Kidney epithelial cell (primary cell): ENCODE measurements at regions not wholly inside any gene's neighbourhood (a gene's known extent, or its start where the extent isn't known, plus 50 kb on each side); places are given as distances from the start of the nearest gene placed in this dataset.

Source experiments
- DNase-seq: peaks from one replicate; pipeline ENCODE4 v3.0.0-alpha.2; 2010; ENCODE audit warnings: low read depth
- H3K27me3 ChIP-seq: 2 replicates; pipeline ENCODE4 v1.6.0; 2011; ENCODE audit warnings: low read length; ENCODE audit not compliant: control insufficient read depth, insufficient read depth
- H3K36me3 ChIP-seq: 2 replicates; pipeline ENCODE4 v1.5.1; 2011; ENCODE audit warnings: low read length; ENCODE audit not compliant: control insufficient read depth, insufficient read depth
- H3K4me3 ChIP-seq: 2 replicates; pipeline ENCODE4 v1.5.1; 2011; ENCODE audit warnings: low read depth, mild to moderate bottlenecking, control low read depth, low read length
- TF ChIP-seq, protein P1 (sequence below): IDR thresholded peaks from 2 replicates; pipeline ENCODE4 v1.5.1; 2011; ENCODE audit warnings: mild to moderate bottlenecking, moderate library complexity, low read length, control low read depth, inconsistent platforms; ENCODE audit not compliant: insufficient read depth, poor library complexity, severe bottlenecking

GRCh38 chr4:38577462-38577861 is 86.5 kb upstream of the KLF3 start:
- TF ChIP-seq, protein P1, sequence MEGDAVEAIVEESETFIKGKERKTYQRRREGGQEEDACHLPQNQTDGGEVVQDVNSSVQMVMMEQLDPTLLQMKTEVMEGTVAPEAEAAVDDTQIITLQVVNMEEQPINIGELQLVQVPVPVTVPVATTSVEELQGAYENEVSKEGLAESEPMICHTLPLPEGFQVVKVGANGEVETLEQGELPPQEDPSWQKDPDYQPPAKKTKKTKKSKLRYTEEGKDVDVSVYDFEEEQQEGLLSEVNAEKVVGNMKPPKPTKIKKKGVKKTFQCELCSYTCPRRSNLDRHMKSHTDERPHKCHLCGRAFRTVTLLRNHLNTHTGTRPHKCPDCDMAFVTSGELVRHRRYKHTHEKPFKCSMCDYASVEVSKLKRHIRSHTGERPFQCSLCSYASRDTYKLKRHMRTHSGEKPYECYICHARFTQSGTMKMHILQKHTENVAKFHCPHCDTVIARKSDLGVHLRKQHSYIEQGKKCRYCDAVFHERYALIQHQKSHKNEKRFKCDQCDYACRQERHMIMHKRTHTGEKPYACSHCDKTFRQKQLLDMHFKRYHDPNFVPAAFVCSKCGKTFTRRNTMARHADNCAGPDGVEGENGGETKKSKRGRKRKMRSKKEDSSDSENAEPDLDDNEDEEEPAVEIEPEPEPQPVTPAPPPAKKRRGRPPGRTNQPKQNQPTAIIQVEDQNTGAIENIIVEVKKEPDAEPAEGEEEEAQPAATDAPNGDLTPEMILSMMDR, result no peak
- no peaks in the 10 kb centered on the region for H3K27me3 ChIP-seq
- DNase-seq, result no peak
- H3K4me3 ChIP-seq, result no peak overlapping the region
- no peaks in the 10 kb centered on the region for H3K36me3 ChIP-seq

DNA sequence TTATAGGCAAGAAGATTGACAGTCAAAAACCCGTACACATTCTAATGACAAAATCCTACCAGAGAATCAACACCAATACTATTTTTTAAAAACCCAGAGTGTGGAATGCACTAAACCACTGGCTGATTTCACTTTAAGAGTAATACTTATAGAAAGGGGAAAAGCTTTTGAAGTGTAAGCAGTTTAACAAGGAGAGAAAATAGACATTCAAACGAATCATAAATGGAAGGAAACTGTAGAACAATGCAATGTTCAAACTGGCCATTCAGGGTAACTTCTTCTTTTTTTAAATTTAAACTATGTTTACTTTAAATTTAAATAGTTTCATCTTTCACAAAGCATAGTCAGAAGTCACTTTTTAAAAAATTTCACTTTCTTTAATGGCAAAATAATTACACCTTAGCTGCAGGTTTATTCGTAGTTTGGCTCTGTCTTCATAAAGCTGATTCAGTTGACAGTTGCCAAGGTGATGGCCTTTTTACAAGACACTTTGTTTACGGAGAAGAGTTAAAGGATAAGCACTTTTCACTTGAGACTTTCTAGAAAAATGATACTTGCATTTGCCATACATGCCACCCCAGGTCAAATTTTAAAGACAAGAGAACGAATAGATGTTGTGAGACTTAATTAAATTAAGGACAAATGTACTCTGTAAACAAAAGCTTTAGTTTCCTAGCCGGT is 82.4 kb upstream of the KLF3 start:
- H3K4me3 ChIP-seq, result no peak overlapping the region
- DNase-seq, result no peak
- TF ChIP-seq, protein P1, result no peak
- H3K36me3 ChIP-seq, result no peaks in the 10 kb centered on the region
- H3K27me3 ChIP-seq, result no peaks in the 10 kb centered on the region

DNA sequence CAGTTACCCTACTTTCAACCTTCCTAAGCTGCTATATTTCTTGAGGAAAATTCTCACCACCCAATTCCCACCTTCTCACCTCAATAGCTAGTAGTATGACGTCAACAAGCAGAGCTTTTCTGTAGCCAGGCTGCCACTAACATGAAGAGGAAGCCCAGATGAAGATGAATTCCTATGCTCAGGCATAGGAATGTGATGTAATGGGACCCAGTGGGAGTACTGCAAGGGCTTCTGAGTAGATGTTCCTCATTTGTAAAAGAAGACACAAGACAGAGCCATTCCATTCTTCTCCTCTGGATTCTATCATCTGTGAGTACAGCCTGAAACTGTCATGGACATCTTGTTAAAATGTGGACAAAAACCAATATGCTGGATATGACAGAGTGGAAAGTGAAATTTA is 81.6 kb upstream of the KLF3 start:
- Histone ChIP-seq H3K4me3 (no peak overlapping the region), H3K27me3 (no peaks in the 10 kb centered on the region), H3K36me3 (no peaks in the 10 kb centered on the region)
- DNase-seq, result no peak
- TF ChIP-seq, protein P1, result no peak

DNA sequence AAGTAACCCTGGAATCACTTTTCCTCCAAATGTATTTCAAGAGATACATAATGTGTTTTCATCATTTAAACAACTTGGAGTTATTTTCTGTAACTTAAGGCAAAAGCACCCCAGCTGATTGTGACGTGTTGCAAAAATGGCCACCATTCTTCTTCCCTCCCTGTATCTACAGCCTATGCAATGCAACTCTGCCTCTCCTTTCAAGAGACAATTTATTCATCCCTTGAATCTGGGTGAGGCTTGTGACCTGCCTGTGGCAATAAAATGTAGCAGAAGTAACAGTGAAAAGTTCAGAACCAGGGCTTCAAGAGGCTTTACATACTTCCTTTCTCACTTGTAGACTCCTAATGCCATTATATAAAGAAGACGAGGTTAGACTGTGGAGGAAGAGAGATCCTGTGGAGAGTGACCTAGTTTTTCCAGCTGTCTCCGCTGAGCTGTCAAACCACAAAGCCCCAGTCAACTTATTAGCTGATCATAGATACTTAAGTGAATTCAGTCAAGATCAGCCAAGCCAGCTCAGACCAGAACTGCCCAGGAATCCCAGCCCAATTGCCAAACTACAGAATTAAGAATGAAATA is 81.0 kb upstream of the KLF3 start:
- no peaks in the 10 kb centered on the region for H3K27me3 ChIP-seq
- DNase-seq, result no peak

DNA sequence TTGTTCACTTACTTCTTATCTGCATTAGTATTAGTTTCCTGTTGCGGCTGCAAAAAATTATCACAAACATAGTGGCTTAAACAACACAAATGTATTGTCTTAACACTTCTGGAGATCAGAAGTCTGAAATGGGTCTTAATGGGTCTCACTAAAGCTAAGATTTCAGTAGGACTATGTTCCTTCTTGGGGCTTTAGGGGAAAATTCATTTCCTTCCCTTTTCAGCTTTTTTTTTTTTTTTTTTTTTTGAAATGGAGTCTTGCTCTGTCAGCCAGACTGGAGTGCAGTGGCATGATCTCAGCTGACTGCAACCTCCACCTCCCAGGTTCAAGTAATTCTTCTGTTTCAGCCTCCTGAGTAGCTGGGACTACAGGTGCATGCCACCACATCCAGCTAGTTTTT is 78.1 kb upstream of the KLF3 start:
- no peak for DNase-seq
- no peaks in the 10 kb centered on the region for H3K27me3 ChIP-seq
- H3K36me3 ChIP-seq, result no peaks in the 10 kb centered on the region
- no peak overlapping the region for H3K4me3 ChIP-seq
- TF ChIP-seq, protein P1, result no peak

More for the DNA sequence above, 81.0 kb upstream of the KLF3 start:
- TF ChIP-seq, protein P1, result no peak
- Histone ChIP-seq H3K4me3 (no peak overlapping the region), H3K36me3 (no peaks in the 10 kb centered on the region)

- Histone ChIP-seq H3K36me3 (no peaks in the 10 kb centered on the region), H3K27me3 (peaks cover 2% of the 10 kb centered on the region), H3K4me3 (no peak overlapping the region)
- TF ChIP-seq, protein P1, result no peak
- DNase-seq, result no peak
Observed at GRCh38 chr4:38587106-38587505, 76.9 kb upstream of the KLF3 start.
